GM20000 (cell line): ENCODE measurements at regions not wholly inside any gene's neighbourhood (a gene's known extent, or its start where the extent isn't known, plus 50 kb on each side); places are given as distances from the start of the nearest gene placed in this dataset.
"Not testable (repeated sequence)": the region's sequence is repeated elsewhere in the genome, so short reads cannot be mapped to it uniquely, and the experiment has no call there.

Experiments
- DNase-seq: peaks from one replicate; pipeline ENCODE4 v3.0.0; 2012; ENCODE audit warnings: low spot score
- TF ChIP-seq, protein P1 (sequence below): IDR thresholded peaks from 2 replicates; pipeline ENCODE4 v1.5.1; 2012; ENCODE audit warnings: mild to moderate bottlenecking, control low read depth; ENCODE audit errors: extremely low read depth, missing control alignments

DNA sequence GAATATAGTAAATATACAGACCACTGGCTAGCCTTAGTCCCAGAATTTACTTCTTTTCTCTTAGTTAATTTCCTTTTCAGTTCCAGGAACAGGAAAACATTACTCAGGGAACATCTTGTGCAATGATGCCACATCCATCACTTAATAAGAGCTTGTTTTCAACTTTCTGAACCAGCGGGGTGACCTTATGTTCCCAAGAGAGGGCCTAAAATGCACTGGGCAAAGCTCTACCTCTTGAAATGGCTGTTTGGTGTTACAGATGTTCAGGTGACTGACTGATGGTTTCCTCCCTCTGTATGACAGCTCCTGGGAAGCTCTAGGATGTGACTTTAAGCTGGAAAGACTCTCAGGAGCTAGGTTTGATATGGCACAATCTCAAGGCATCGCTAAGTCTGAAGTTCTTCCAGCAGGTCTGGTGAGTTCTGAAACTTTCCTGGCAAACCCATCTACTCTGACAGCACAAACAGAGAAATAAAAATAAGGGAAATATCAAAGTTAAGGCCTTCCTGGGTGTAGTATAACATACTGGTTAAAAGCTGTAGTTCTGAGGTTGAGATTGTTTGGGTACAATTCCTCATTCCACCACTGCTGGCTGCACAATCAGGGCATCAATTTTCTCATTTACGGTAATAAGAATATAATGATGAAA, 98.6 kb downstream of the ZIC1 start:
- TF ChIP-seq, protein P1, sequence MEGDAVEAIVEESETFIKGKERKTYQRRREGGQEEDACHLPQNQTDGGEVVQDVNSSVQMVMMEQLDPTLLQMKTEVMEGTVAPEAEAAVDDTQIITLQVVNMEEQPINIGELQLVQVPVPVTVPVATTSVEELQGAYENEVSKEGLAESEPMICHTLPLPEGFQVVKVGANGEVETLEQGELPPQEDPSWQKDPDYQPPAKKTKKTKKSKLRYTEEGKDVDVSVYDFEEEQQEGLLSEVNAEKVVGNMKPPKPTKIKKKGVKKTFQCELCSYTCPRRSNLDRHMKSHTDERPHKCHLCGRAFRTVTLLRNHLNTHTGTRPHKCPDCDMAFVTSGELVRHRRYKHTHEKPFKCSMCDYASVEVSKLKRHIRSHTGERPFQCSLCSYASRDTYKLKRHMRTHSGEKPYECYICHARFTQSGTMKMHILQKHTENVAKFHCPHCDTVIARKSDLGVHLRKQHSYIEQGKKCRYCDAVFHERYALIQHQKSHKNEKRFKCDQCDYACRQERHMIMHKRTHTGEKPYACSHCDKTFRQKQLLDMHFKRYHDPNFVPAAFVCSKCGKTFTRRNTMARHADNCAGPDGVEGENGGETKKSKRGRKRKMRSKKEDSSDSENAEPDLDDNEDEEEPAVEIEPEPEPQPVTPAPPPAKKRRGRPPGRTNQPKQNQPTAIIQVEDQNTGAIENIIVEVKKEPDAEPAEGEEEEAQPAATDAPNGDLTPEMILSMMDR = no peak
- no peak for DNase-seq

DNA sequence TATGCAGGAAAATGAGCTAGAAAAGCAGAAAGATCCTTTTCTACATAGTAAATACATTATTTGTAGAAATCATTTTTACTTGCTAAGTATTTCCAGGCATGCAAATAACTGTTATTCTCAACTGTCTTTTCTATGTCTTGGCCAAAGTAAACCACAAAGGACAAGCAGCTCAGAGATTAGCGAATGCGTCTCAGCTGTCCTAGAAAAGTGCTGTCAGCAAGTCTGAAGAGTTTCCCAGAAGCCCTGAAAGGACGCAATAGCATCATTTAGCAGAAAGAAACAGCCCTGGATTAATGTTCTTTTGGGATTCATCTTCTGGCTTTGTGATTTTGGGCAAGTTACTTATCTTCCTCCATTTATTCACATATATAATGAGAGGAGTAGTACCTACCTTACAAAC, 100.3 kb downstream of the ZIC1 start:
- no peak for DNase-seq
- TF ChIP-seq, protein P1 = no peak

DNA sequence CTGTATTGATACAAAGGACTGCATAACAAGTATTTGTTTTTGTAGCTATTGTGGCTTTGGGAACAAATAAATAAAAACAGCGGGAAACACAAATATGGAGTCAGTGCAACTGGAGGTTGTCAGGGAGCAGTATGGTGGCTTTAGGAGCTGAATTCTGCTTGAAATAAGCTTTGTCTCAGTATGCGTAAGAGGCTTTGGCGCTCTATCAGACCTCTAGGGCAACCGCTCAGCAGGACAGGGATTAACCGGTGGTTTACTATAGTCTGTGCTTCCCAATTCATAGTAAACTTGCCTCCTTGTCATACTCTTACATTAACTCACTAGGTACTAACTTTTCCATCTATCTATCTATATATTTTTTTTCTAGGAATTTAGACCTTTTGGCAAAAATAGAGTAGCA, 104.6 kb downstream of the ZIC1 start:
- TF ChIP-seq, protein P1 = no peak
- DNase-seq = no peak

- no peak for DNase-seq
- TF ChIP-seq, protein P1 = no peak
Measured at GRCh38 chr3:147514366-147515160, 105.4 kb downstream of the ZIC1 start.

GRCh38 chr3:147518465-147518864, 109.3 kb downstream of the ZIC1 start:
- TF ChIP-seq, protein P1 = no peak
- DNase-seq = no peak

DNA sequence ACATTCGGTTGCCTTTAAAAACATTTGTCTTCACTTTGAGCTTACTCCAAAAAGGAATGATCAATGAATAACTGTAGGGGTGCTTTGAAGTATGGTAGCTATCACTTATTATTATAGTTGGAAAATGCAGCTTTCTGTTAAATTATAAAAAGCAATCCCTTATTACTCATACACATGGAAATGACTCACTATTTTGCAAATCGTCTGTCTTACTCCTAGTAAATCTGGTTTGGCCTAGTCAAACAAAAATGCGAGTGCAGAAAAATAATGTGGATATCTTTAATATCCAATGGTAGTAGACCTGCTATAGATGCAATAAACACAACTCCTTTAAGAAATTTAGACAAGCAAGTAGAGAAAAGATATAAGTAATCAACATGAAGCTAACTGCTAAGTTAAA, 112.5 kb downstream of the ZIC1 start:
- TF ChIP-seq, protein P1 = no peak
- DNase-seq = no peak

- not testable (repeated sequence) for DNase-seq
Measured at GRCh38 chr3:147522780-147523179, 113.6 kb downstream of the ZIC1 start.

- no peak for DNase-seq
- TF ChIP-seq, protein P1 = no peak
Measured at GRCh38 chr3:147529551-147529950, 120.4 kb downstream of the ZIC1 start.
